ACHN (cell line): ENCODE measurements at regions not wholly inside any gene's neighbourhood (a gene's known extent, or its start where the extent isn't known, plus 50 kb on each side); places are given as distances from the start of the nearest gene placed in this dataset.
A peak's percentile ranks its signal among the peaks of the same experiment; 100 is the strongest.

ENCODE experiments used
- DNase-seq: peaks from one replicate; pipeline ENCODE4 v3.0.0-alpha.2; 2015
- in situ Hi-C: cut with HindIII; loops from 2 replicates; pipeline ENCODE4 v1.10.0; 2017; ENCODE audit warnings: low sequenced_read_pairs, low pct_ligation_motif_present, low pct_unique_long_range_greater_than_20kb

DNA sequence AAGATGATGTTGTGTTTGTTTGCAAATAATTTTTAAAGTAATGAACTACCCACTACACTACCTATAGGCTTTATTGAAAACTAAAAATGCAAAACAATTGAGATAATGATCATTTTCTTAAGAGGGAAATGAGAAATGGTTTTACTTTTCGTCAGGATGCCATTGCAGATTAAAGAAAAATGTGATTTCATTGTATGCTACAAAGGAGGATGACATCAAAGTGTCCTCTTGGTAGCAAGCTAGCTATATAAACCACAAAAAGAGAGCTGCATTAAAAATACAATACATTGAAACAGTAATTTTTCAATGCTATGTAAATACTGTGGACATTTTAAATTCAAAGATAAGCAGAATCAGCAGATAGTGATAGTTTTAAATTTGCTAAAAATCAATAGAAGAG lies 87.5 kb upstream of the DPYD start:
- DNase-seq, result no peak
- in situ Hi-C loops, result no loop called here

DNA sequence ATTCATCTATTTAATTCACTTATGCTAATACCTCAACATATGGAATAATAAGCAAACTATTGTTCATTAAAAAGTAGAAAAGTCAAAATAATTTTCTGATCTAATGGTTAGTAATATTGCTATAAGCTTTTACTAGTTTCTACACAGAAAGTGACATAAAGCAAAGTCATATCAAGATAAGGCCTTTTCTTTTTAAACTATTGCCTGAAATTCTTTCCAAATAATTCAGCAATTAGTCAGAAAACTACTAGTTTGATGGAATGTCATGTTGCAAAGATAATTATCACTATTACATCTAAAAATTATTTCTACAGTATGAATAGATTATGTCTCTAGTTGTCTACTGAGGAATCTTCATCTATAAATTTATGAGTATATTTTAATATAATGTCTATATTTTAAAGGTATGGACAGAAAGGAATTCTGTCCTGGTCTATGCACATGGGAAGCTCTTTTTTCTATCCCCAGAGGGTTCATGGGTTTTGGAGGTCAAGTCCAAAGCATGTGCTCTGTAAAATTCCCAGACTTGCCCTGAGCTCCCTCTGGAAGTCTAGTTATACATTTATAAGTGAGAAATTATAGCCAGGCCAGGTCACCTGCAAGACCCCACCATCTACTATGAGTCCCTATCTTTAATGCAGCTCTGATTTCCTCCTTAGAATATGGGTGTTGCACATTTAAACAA lies 84.6 kb upstream of the DPYD start:
- in situ Hi-C loops, result no loop called here
- peak; percentile 57 for DNase-seq

DNA sequence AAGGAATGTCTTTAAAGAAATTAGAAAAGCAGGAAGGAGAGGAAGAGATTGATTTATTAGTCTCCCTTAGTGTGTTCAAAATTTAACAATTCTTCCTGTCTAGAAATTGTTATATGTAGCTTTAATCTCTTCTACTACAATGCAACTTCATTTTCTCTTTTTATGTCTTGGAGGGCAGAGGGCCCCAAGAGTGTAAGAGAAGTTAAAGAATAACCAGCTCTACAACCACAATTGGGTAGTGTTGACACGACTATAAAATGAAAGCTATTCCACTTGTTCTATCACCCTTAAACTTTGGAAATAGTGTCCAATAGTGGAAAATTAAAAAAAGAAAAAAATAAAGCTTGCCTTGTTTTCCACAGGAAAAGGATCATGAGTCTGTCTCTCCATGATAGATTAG lies 82.6 kb upstream of the DPYD start:
- in situ Hi-C loops, result no loop called here
- DNase-seq, result peak; percentile 58

DNA sequence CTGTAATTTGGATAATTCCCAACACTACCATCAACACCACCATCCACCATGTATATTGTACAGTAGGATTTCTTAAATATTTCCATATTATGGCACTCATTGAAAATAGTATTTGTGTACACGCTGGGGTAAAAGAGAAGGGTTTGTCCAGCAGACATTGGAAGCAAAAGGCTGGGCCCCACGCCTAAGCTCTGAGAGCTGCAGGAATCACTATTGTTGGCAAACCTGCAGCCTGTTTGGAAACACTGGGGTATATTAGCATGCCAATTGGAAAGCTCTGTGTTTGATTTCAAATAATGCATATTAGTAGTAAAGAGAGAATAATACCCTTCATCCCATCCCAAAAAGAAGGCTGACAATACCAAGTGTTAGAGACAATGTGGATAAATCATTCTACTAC lies 81.5 kb upstream of the DPYD start:
- DNase-seq, result no peak
- in situ Hi-C loops, result no loop called here

DNA sequence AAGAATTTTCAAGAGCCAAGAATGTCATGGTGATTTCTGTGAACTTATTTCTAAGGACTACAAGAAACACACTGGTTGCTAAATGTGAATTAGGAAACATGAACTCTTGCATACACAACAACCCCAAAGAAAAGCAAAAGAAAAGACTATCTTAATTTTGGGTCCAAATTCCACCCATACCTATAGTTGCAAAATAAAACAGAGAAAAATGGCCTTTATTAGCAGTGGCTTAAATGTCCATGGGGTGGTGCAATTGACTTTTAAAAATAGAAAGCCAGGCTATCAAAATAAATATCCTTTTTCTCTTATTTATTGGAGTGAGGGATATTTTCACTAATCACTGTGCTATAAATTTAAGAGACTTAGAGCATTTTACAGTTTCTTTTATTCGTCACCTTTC lies 80.9 kb upstream of the DPYD start:
- in situ Hi-C loops, result no loop called here
- DNase-seq, result peak; percentile 30

DNA sequence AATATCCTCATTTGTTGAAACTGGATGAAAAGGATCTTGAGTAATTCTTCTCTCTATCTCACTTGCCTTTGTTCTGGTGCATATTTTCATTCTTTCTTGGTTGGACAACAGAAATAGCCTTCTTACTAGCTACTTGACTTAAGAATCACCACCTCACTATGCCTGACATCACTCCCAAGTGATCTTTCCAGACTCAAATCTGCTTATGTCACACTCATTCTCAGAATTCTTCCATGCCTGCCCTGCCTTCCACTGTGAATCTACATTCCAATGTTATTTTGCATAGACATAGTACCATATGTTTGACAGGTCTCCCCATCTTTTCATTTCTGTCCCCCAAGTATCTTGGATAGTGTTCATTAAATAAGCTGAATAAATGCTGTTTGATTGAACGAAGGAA lies 78.5 kb upstream of the DPYD start:
- in situ Hi-C loops, result no loop called here
- DNase-seq, result peak; percentile 62

DNA sequence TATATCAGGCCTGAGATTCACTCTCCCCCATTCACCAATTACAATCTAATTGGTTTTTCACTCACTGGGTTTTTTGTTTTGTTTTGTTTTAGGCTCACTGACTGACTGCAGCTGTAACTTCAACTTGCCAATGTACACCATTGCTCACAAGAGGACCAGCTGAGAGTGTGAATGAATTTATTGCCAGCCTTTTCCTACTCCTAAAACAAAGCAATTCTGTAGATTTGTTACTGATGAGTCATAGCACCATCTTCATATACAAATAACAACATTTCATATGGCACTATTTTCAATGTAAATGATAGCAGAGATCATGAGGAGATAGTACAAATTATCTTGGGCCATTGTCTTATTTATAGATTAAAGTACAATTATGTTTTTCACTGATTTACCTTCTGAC lies 76.0 kb upstream of the DPYD start:
- no peak for DNase-seq
- in situ Hi-C loops, result no loop called here

DNA sequence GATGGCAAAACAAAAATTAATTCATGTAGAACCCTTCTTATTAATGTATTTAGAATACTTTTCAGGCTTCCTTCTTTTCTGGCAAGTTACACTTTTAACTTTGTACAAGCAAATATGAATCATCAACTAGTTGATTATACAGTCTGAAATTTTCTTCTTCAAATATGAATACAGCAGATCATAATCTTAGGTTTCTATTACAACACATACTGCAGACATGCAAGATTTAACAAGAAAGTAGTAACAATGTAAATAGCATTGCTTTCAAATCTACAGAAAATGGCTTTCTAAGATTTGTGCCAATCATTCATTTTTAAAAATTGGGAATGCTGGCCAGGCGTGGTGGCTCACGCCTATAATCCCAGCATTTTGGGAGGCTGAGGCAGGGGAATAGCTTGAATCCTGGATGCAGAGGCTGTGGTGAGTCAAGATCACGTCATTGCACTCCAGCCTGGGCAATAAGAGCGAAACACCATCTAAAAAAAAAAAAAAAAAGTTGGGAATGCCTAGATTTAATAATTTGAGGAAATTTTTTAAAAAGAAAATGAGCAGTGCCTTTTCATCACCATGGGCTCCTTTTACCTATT lies 68.4 kb upstream of the DPYD start:
- in situ Hi-C loops, result no loop called here

DNA sequence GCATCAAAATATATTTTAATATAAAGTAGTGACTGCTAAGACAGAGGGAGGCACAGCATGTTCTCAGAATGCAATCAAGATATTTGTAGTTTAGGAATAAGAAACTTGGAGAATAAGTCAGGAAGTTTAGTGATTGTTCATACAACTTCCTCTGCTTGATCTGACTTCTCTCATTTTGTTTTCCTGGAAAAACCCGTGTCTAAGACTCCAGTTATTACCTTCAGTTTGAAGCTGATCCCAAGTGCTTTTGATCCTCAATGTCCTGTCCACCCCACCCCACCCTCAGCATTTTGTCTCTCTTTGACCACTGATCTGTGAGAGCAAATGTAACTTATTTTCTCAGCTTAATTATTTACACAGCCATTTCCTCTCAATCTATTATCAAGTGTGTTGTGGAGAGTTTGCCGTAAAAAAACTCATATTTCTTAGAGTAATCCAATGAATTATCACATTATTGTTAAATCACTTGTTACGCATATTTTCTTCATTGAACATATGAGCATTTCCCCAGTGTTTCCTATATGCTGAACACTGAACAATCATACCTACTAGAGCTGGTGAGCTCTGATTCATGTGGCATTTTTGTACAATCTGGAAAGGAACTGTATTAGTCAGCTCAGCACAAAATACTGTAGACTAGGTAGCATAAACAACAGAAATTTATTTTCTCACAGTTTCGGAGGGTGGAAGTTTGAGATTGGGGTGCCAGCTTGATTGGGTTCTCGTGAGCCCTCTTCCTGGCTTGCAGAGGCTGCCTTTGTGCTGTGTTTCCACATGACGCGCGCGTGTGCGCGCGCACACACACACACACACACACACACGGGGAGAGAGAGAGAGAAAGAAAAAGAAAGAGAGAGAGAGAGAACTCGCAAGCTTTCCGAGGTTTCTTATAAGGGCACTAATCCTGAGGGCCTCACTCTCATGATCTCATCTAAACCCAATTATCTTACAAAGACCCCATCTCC lies 65.5 kb upstream of the DPYD start:
- in situ Hi-C loops, result no loop called here
- no peak for DNase-seq

More for the DNA sequence above, 68.4 kb upstream of the DPYD start:
- DNase-seq, result no peak

DNA sequence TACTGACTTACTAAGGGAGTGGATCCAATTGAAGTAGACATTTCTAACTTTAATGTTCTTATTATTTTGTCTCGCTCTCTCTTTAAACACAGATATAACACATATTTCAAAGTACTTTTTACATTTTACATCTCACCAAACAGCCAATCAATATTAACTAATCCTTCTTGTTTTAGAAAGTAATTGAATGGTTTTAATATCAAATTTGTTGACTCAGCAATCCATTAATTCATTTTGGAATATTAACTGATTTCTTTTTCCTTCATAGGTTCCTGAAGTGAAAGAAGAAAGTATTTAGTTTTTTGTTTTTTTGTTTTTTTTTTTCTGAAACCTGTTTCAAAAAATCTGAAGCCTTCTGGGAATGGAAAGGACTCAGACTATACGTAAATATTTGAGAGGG lies 62.3 kb upstream of the DPYD start:
- in situ Hi-C loops, result no loop called here
- DNase-seq, result no peak

DNA sequence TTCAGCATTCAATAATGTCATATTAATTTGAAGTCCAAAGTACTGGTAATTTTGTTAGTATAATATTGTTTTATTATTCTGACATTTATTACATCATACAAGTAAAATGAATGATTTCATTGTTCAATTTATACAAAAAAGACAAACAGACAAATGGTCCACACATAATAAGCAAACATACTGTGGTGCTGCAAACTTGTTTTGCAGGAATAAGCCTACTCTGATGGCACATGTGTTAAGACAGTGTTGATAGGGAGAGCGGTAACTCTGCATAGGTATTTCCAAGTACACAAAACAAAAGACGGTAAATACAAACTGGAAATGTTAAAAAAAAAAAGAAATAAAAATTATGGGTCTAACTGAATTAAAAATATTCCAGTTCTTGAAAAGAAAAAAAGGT lies 59.7 kb upstream of the DPYD start:
- in situ Hi-C loops, result no loop called here
- no peak for DNase-seq

DNA sequence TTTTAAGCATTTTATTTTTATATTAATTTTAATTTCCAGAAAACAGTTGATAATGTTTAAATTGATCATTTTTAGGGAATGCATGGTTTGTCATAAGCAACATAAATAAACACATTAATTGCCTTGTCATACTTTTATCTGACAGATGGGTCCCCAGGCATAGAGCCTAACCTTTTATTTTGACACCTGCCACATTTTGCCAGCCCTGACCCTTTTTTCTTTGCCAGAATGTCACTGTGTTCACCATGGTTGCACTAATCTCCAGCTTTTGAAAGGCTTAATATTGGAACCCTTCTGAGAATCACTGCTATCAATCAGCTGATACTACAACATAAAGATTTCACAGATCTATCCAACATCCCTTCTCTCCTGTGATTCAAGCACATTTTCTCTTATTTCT lies 56.0 kb upstream of the DPYD start:
- in situ Hi-C loops, result no loop called here
- no peak for DNase-seq
